Sigmoid colon (tissue), 6 donors: ENCODE measurements at regions not wholly inside any gene's neighbourhood (a gene's known extent, or its start where the extent isn't known, plus 50 kb on each side); places are given as distances from the start of the nearest gene placed in this dataset.

Experiments
- DNase-seq: peaks from one replicate; pipeline ENCODE4 v3.0.0-alpha.2; 2019
- H3K27ac ChIP-seq, 4 donors: fragments of 200-600 bp; sonication (generic); one replicate each; pipeline ENCODE4 v1.5.1; 2016 to 2019; ENCODE audit warnings: mild to moderate bottlenecking in 1 of 4
- H3K27me3 ChIP-seq, 3 donors: fragments of 200-600 bp; sonication (generic); one replicate each; pipeline ENCODE4 v1.5.1; 2019; ENCODE audit warnings: mild to moderate bottlenecking in 1 of 3
- H3K36me3 ChIP-seq, 4 donors: fragments of 200-600 bp; sonication (generic); one replicate each; pipeline ENCODE4 v1.5.1; 2016 to 2019
- H3K4me1 ChIP-seq, 4 donors: fragments of 200-600 bp; sonication (generic); one replicate each; pipeline ENCODE4 v1.5.1; 2017 to 2019
- H3K4me3 ChIP-seq, 4 donors: fragments of 200-600 bp; sonication (generic); one replicate each; pipeline ENCODE4 v1.5.1; 2017 to 2019; ENCODE audit warnings: mild to moderate bottlenecking in 2 of 4, moderate library complexity in 1 of 4
- H3K9me3 ChIP-seq, 4 donors: fragments of 200-600 bp in 3 of 4; sonication (generic) in 3 of 4; one replicate each; pipeline versions ENCODE4 v1.5.1 to v1.6.1; 2013 to 2019
- CTCF ChIP-seq, 4 experiments: fragments of 450-650 bp in 3 of 4; fragments of 200-600 bp in 1 of 4; IDR thresholded peaks; one replicate each; pipeline ENCODE4 v1.5.1; 2016 to 2019; ENCODE audit warnings: antibody characterized with exemption in 4 of 4, mild to moderate bottlenecking in 3 of 4, moderate library complexity in 2 of 4
- EP300 ChIP-seq, 4 donors: sonication (generic); formaldehyde crosslinking; IDR thresholded peaks; one replicate each; pipeline ENCODE4 v1.6.1; 2017; ENCODE audit warnings: antibody characterized with exemption in 4 of 4
- POLR2A ChIP-seq, 2 donors: fragments of 450-650 bp; IDR thresholded peaks; one replicate each; pipeline ENCODE4 v1.6.1; 2016; ENCODE audit warnings: antibody characterized with exemption in 2 of 2, mild to moderate bottlenecking in 2 of 2, moderate library complexity in 2 of 2
- POLR2AphosphoS5 ChIP-seq, 4 donors: sonication (generic); formaldehyde crosslinking; IDR thresholded peaks; one replicate each; pipeline ENCODE4 v1.6.1; 2017; ENCODE audit warnings: antibody characterized with exemption in 4 of 4
- WGBS, 2 donors: extraction: QIAGEN DNeasy Blood & Tissue Kit; methylation state at CpG; one replicate each; pipeline ENCODE4 v1.1.7; 2013; 5-methylcytosine and 5-hydroxymethylcytosine counted together
- intact Hi-C: fragments of 100-400 bp; cut with DNase I; formaldehyde crosslinking; loops from one replicate; pipeline ENCODE4 v1.15.1; 2023
- donor health status: healthy with polysubstance abuse.
- donor health status: healthy.

GRCh38 chr2:162926501-162926900 is 87.9 kb upstream of the KCNH7 start:
- TF ChIP-seq POLR2A (IDR thresholded peaks at IDR 0.05) (no peak), EP300 (IDR thresholded peaks at IDR 0.05) (no peak), POLR2AphosphoS5 (IDR thresholded peaks at IDR 0.05) (no peak), CTCF (IDR thresholded peaks at IDR 0.05) (no peak)
- intact Hi-C loops = no loop called here
- no peaks in the 10 kb centered on the region for H3K27me3 ChIP-seq
- no peak for DNase-seq
- no peaks in the 10 kb centered on the region for H3K9me3 ChIP-seq
- H3K27ac ChIP-seq = no peak overlapping the region
- no peaks in the 10 kb centered on the region for H3K36me3 ChIP-seq
- 88% methylated on average over 2 of the region's 2 CpGs for WGBS, 2 donors
- no peaks in the 10 kb centered on the region for H3K4me1 ChIP-seq
- no peak overlapping the region for H3K4me3 ChIP-seq

DNA sequence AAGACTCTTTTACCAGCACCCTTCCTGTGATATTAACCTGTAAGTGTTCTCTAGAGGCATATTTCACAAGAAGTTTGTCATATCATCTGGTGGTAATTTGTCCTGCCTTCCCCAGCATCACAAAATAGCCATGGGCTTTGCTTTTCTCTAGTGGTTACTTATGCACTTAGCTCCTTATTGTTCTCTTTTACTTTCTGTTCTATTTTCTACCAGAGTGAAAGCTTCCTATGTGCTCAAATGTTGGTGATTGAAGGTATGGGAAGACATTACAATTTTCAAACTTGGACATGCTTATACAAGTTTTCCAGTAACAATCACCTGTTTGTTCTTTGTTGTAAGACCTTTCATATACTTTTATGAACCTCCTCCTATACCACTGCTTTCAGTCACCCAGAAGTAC is 87.0 kb upstream of the KCNH7 start:
- H3K9me3 ChIP-seq = no peaks in the 10 kb centered on the region
- TF ChIP-seq POLR2AphosphoS5 (IDR thresholded peaks at IDR 0.05) (no peak), POLR2A (IDR thresholded peaks at IDR 0.05) (no peak), CTCF (IDR thresholded peaks at IDR 0.05) (no peak), EP300 (IDR thresholded peaks at IDR 0.05) (no peak)
- H3K36me3 ChIP-seq = no peaks in the 10 kb centered on the region
- H3K4me3 ChIP-seq = no peak overlapping the region
- no peaks in the 10 kb centered on the region for H3K27me3 ChIP-seq
- no peak overlapping the region for H3K27ac ChIP-seq
- intact Hi-C loops = no loop called here
- H3K4me1 ChIP-seq = no peaks in the 10 kb centered on the region
- no peak for DNase-seq

GRCh38 chr2:162919111-162919510 is 80.5 kb upstream of the KCNH7 start:
- whole genome bisulfite sequencing, 2 donors = 80 to 81% methylated on average over 1 of the region's 1 CpG
- TF ChIP-seq POLR2A (IDR thresholded peaks at IDR 0.05) = no peak
- intact Hi-C loops = no loop called here
- Histone ChIP-seq H3K36me3 (no peaks in the 10 kb centered on the region), H3K27ac (no peak overlapping the region), H3K9me3 (no peaks in the 10 kb centered on the region), H3K27me3 (no peaks in the 10 kb centered on the region), H3K4me1 (no peaks in the 10 kb centered on the region), H3K4me3 (no peak overlapping the region)
- no peak for DNase-seq

- H3K36me3 ChIP-seq = no peaks in the 10 kb centered on the region
- no peak for TF ChIP-seq POLR2A (IDR thresholded peaks at IDR 0.05)
- TF ChIP-seq CTCF (IDR thresholded peaks at IDR 0.05) = no peak
- no peak for TF ChIP-seq POLR2AphosphoS5 (IDR thresholded peaks at IDR 0.05)
- TF ChIP-seq EP300 (IDR thresholded peaks at IDR 0.05) = no peak
- no peak overlapping the region for H3K4me3 ChIP-seq
- no peaks in the 10 kb centered on the region for H3K4me1 ChIP-seq
- intact Hi-C loops = no loop called here
- no peaks in the 10 kb centered on the region for H3K27me3 ChIP-seq
- no peak for DNase-seq
- H3K27ac ChIP-seq = no peak overlapping the region
- WGBS, 2 donors = 44 to 53% methylated on average over 3 of the region's 3 CpGs
- H3K9me3 ChIP-seq = no peaks in the 10 kb centered on the region
These were observed 79.1 kb upstream of the KCNH7 start for GRCh38 chr2:162917626-162918025.

GRCh38 chr2:162916286-162916801 is 77.8 kb upstream of the KCNH7 start:
- no peaks in the 10 kb centered on the region for H3K27me3 ChIP-seq
- no peak for DNase-seq
- intact Hi-C loops = no loop called here
- no peak overlapping the region for H3K4me3 ChIP-seq
- 92 to 93% methylated on average over 17 of the region's 17 CpGs for WGBS, 2 donors
- H3K9me3 ChIP-seq = no peaks in the 10 kb centered on the region
- no peaks in the 10 kb centered on the region for H3K36me3 ChIP-seq
- H3K4me1 ChIP-seq = no peaks in the 10 kb centered on the region
- TF ChIP-seq POLR2AphosphoS5 (IDR thresholded peaks at IDR 0.05) (no peak), EP300 (IDR thresholded peaks at IDR 0.05) (no peak), CTCF (IDR thresholded peaks at IDR 0.05) (no peak), POLR2A (IDR thresholded peaks at IDR 0.05) (no peak)
- H3K27ac ChIP-seq = no peak overlapping the region
